Chondrocyte (in vitro differentiated cells): ENCODE measurements at regions not wholly inside any gene's neighbourhood (a gene's known extent, or its start where the extent isn't known, plus 50 kb on each side); places are given as distances from the start of the nearest gene placed in this dataset.

ENCODE experiments used
- DNase-seq: peaks from one replicate; pipeline ENCODE4 v3.0.0; 2021; ENCODE audit warnings: mixed read lengths, low spot score
- H3K27ac Mint-ChIP-seq: one replicate; pipeline ENCODE4 v1.8.0; 2021; ENCODE audit warnings: mild to moderate bottlenecking, moderate library complexity, mixed read lengths; ENCODE audit not compliant: unreplicated experiment
- H3K27me3 Mint-ChIP-seq: 2 replicates; pipeline ENCODE4 v1.8.0; 2021; ENCODE audit warnings: low read depth, mixed read lengths
- H3K36me3 Mint-ChIP-seq: 2 replicates; pipeline ENCODE4 v1.8.0; 2021; ENCODE audit warnings: low read depth, mixed read lengths
- H3K4me1 Mint-ChIP-seq: 2 replicates; pipeline ENCODE4 v1.8.0; 2021; ENCODE audit warnings: low read depth, mild to moderate bottlenecking, mixed read lengths
- H3K4me3 Mint-ChIP-seq: one replicate; pipeline ENCODE4 v1.8.0; 2021; ENCODE audit warnings: mild to moderate bottlenecking, moderate library complexity, mixed read lengths; ENCODE audit not compliant: unreplicated experiment
- H3K9me3 Mint-ChIP-seq: 2 replicates; pipeline ENCODE4 v1.8.0; 2021; ENCODE audit warnings: low read depth, mixed read lengths
- TF ChIP-seq, protein P1 (sequence below): fragments of 200-600 bp; sonication (generic); IDR thresholded peaks from 2 replicates; pipeline ENCODE4 v1.5.0; 2021; ENCODE audit warnings: antibody characterized with exemption, mild to moderate bottlenecking, moderate library complexity

DNA sequence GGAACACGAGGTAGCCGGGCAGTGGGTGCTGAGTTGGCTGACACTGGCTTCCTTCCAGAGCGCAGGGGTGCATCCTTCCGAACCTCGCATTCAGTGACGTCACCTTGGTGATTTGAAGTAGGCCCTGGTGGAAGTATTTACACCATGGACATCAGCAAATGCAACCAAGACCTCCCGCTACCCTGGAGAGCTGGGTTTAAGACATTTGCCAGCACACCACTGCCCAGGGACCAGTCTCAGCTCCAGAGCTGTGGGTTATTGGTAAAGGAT, 106.4 kb upstream of the GPR26 start:
- H3K27me3 Mint-ChIP-seq, result peaks cover 26% of the 10 kb centered on the region
- no peaks in the 10 kb centered on the region for H3K36me3 Mint-ChIP-seq
- no peaks in the 10 kb centered on the region for H3K4me1 Mint-ChIP-seq
- TF ChIP-seq, protein P1, sequence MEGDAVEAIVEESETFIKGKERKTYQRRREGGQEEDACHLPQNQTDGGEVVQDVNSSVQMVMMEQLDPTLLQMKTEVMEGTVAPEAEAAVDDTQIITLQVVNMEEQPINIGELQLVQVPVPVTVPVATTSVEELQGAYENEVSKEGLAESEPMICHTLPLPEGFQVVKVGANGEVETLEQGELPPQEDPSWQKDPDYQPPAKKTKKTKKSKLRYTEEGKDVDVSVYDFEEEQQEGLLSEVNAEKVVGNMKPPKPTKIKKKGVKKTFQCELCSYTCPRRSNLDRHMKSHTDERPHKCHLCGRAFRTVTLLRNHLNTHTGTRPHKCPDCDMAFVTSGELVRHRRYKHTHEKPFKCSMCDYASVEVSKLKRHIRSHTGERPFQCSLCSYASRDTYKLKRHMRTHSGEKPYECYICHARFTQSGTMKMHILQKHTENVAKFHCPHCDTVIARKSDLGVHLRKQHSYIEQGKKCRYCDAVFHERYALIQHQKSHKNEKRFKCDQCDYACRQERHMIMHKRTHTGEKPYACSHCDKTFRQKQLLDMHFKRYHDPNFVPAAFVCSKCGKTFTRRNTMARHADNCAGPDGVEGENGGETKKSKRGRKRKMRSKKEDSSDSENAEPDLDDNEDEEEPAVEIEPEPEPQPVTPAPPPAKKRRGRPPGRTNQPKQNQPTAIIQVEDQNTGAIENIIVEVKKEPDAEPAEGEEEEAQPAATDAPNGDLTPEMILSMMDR, result no peak
- no peaks in the 10 kb centered on the region for H3K9me3 Mint-ChIP-seq
- H3K4me3 Mint-ChIP-seq, result no peak overlapping the region
- no peak overlapping the region for H3K27ac Mint-ChIP-seq
- peak; percentile 58 for DNase-seq

DNA sequence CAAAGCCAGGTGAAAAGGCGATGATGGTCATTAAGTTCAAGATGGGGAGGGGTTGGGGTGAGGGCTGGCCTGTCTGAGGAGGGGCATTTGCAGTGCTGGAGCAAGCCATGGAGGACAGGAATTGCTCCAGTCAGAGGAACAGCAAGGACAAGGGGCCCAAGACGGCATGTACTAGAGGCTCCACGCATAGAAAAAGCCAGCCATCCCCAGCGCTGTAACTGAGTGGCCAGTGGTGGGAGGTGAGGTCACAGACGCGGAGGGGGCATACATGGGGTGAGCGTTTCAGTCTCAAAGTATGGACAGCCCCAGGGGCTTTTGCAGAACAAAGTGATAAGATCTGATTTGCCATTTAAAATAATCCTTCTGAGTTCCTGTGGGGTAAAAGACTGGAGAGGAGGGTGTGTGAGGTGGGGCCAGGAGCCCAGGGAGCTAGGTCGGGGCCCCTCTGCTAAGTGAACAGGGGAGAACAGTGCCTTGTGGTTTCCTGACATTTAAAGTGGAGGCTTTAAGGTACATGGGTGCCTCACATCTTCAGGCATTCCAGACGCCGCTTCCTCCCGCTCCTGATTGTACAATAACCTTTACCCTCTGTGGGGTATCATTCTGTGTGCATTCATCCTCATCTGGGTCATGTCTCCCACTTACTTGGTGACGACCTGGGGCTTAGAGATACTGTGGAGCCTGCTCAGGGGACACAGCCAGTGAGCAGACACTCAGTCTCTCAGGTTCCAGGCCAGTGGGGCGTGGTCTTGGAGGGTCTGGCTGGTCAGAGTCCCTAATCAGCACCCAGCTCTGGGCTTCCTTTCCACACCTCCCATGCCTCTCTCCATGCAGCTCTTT, 105.6 kb upstream of the GPR26 start:
- peaks cover 24% of the 10 kb centered on the region for H3K27me3 Mint-ChIP-seq

DNA sequence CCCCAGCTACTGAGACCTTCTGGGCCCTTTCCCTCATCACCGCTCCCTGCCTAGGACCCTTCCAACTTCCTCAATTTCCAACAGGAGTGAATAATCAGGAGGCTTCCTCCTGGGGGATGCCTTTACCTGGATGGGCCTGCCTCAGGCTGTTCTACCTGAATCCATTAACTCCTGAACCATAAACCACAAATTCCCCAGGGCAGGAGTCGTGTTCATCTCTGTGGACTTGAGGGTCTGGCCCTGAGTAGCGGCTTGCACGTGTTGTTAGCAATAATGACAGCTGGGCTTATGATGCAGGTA, 105.1 kb upstream of the GPR26 start:
- DNase-seq, result no peak
- H3K4me1 Mint-ChIP-seq, result no peaks in the 10 kb centered on the region
- TF ChIP-seq, protein P1, result no peak
- no peak overlapping the region for H3K4me3 Mint-ChIP-seq
- H3K27ac Mint-ChIP-seq, result no peak overlapping the region
- no peaks in the 10 kb centered on the region for H3K36me3 Mint-ChIP-seq
- no peaks in the 10 kb centered on the region for H3K9me3 Mint-ChIP-seq
- peaks cover 21% of the 10 kb centered on the region for H3K27me3 Mint-ChIP-seq

More for the DNA sequence above, 105.6 kb upstream of the GPR26 start:
- DNase-seq, result no peak
- H3K4me1 Mint-ChIP-seq, result no peaks in the 10 kb centered on the region
- no peaks in the 10 kb centered on the region for H3K9me3 Mint-ChIP-seq
- no peak overlapping the region for H3K4me3 Mint-ChIP-seq
- TF ChIP-seq, protein P1, result no peak
- no peaks in the 10 kb centered on the region for H3K36me3 Mint-ChIP-seq
- no peak overlapping the region for H3K27ac Mint-ChIP-seq

DNA sequence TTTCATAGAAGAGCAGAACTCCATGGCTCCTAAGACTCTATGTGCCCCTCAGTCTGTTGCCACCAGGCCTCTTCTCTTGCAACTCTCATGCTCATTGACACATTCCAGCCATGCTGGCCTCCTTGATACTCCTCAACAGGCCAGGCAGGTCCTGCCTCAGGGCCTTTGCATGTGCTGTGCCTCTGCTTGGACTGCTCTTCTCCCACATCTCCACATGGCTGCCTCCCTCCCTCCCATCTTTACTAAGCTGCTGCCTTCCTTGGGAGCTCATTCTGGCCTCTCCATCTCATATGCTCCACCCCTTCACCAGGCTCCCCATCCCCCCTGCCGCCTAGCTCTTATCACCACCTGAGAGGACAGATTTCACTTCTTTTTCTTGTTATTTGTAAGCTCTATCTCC, 103.8 kb upstream of the GPR26 start:
- H3K9me3 Mint-ChIP-seq, result no peaks in the 10 kb centered on the region
- no peak for DNase-seq
- no peaks in the 10 kb centered on the region for H3K4me1 Mint-ChIP-seq
- H3K4me3 Mint-ChIP-seq, result no peak overlapping the region
- no peak overlapping the region for H3K27ac Mint-ChIP-seq
- no peaks in the 10 kb centered on the region for H3K36me3 Mint-ChIP-seq
- peaks cover 19% of the 10 kb centered on the region for H3K27me3 Mint-ChIP-seq
- TF ChIP-seq, protein P1, result no peak

DNA sequence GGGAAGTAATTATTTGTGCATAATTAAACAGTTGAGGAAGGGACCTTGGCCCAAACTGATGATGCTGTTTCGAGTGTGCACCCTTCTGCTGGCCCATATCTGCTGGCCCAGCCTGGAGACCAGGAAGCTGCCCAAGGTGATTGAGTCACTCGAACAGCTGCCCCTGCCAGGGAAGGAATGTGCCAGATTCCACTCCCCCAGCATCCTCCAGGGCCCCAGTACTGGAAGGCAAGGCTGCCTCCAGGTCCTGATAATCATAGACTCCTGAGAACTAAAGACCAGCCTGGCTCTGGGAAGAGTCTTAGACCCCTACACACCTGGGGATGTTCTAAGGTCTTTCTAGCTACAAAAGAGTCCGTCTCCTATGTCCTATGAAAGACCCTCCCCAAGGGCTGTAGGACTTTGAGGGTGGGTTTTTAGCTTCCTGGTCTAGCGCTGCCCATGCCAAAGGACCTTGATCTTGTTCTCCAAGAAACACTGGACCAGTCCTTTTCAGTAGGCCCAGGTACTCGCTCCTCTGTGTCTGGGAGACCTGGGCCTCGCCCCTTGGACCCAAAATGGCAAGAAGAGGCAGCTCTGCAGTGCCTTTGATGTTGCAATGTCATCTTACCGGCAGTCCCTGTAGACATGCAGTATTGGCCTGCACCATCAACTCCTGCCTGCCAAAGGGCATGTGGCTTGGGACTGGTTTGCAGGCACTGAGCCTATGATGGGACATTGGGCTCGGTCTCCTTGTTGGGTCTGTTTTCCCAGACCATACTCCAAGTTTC, 103.2 kb upstream of the GPR26 start:
- no peak overlapping the region for H3K27ac Mint-ChIP-seq
- H3K4me1 Mint-ChIP-seq, result no peaks in the 10 kb centered on the region
- peaks cover 21% of the 10 kb centered on the region for H3K27me3 Mint-ChIP-seq
- no peak overlapping the region for H3K4me3 Mint-ChIP-seq
- H3K36me3 Mint-ChIP-seq, result no peaks in the 10 kb centered on the region
- no peak for DNase-seq
- no peaks in the 10 kb centered on the region for H3K9me3 Mint-ChIP-seq
- TF ChIP-seq, protein P1, result no peak
